ENCODE measurements at regions not wholly inside any gene's neighbourhood (a gene's known extent, or its start where the extent isn't known, plus 50 kb on each side); places are given as distances from the start of the nearest gene placed in this dataset.

GRCh38 chr3:159904455-159904854 lies 84.2 kb upstream of the IL12A start:
- DNase-seq (ENCODE audit: low spot score) = no peak

- no peak for DNase-seq (ENCODE audit: low spot score)
Measured at GRCh38 chr3:159904911-159905310, 83.7 kb upstream of the IL12A start.

DNA sequence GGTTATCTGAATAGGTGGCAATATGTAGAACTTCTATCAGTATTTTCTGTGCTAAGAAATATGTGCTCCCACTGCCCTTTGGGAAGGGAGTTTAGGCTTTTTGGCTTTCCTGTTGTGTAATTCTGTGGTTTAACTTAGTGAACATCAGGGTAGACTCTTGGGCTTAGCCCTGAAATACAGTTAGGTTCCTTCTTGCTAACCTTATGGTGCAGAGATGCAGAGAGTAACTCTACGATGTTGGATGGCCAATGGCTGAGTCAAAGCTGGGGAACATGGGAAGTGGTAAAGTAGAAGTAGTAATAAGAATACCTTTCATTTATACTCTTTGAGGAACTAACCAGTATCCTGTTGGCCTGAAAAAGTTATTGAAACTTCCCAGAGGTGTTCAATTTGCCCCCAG lies 80.8 kb upstream of the IL12A start:
- DNase-seq (ENCODE audit: low spot score) = no peak

- no peak for DNase-seq (ENCODE audit: low spot score)
Measured at GRCh38 chr3:159910991-159911663, 77.5 kb upstream of the IL12A start.

GRCh38 chr3:159911664-159912037 lies 77.0 kb upstream of the IL12A start:
- no peak for DNase-seq (ENCODE audit: low spot score)

DNA sequence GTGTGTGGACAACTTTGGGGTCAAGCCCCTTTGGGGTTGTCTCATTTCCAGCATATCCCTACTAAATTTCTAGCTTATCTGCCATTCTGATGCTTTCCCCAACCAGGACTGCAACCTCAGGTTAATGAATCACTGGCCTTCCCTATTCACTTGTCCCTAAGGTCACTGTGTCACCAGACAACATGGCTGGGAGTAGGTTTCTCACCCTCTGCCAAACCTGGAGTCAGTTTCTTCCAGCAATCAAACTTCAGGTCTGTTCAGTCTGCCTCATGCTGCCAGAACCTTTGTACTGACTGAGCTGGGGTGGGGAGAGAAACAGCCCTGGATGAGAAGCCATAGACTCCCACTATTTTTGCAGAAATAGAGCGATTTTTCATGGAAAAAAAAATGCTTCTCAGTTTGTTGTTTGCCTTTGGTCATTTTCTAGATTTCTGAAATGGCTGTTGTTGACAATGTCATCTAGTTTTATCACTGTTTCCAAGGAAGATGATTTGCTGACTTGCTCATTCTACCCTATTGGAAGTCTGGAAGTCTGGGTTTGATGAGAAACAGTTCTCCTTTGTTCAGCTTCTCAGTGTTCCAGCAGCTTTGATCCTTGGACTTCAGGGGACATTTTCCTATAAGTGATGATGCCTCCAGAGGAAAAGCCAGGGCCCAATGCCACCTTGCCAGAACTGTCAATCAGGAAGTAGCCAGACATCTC lies 74.8 kb upstream of the IL12A start:
- DNase-seq (ENCODE audit: low spot score) = no peak

DNA sequence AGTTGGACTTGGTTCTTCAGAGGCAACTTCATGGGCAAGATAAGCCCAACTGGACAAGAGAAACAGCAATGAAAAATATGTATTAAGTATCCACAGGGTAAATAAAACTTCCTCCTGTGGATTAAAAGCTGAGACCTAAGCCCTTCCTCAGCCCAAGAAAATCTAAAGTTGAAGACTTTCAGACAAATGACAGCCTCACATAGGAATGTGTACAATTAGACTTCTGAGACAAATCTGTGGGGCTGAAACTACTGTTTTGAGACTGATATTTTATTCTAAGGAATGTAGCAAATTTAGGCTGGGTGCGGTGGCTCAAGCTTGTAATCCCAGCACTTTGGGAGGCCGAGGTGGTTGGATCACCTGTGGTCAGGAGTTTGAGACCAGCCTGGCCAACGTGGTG lies 74.2 kb upstream of the IL12A start:
- DNase-seq (ENCODE audit: low spot score) = no peak

DNA sequence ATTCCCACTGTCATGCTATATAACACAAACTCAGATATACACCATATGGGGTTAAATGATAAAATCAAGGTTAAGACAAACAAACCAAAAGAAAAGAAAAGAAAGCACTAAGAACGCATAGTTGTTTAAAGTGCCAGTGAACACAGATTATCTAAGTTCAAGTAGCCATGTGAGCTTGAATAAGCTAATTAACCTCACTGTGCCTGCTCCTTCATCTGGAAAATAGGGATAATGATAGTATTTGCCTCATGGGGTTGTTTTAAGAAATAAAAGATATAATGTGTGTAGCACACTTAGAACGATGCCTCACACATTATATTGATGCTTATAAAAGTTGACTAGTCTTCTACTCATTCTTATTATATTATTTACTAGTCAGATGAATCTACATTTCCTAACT lies 72.6 kb upstream of the IL12A start:
- no peak for DNase-seq (ENCODE audit: low spot score)

- no peak for DNase-seq (ENCODE audit: low spot score)
Measured at GRCh38 chr3:159917141-159917540, 71.5 kb upstream of the IL12A start.

DNA sequence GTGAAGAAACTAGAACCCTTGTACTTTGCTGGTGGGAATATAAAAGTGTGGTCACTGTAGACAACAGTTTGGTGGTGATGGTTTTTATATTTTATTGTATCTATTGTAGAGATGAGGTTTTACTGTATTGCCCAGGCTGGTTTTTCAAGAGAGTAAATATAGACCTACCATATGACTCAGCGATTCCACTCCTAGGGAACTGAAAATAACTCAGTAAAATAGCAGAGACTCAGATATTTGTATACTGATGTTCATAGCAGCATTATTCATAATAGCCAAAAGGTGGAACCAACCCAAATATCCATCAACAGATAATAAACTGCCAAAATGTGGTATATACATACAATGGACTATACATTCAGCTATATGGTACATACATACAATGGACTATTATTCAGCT lies 68.8 kb upstream of the IL12A start:
- DNase-seq (ENCODE audit: low spot score) = no peak

- DNase-seq (ENCODE audit: low spot score) = no peak
Measured at GRCh38 chr3:159922193-159922840, 66.3 kb upstream of the IL12A start.

DNA sequence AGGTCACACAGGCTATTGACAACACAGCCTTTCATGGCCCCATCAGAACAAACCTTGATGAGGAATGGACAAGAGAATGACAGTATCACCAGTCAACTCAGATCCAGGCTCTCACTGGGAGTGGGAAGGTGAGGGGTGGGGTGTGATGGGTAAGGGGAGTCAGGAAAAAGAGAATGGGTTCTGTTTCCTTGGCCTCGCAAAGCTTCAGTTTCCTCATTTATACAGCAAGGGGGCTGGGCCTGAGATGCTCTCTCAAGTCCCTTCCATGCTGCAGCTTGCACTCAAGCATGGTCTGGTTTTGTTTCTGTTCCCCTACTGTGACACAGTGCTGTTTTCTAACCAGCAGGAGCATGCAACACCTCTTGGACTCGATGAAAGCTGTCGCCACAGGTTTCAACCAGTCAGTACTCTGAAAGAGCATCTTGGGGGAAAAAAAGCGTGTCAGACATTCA lies 65.7 kb upstream of the IL12A start:
- DNase-seq (ENCODE audit: low spot score) = no peak

DNA sequence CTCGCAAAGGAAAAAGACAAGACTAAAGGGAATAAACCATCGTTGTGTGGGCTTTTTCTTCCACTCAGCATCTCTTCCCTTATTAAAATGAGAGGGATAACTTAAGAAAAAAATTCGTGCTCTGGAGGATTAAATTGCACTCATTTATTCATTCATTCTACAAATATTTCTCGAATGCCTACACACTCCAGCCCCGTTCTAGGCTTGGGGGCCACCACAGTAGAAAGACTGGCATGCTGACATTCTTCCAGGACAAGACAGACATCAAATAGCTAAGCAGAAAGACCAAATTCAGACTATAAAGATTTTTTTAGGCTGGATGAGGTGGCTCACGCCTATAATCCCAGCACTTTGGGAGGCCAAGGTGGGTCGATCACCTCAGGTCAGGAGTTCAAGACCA lies 65.3 kb upstream of the IL12A start:
- no peak for DNase-seq (ENCODE audit: low spot score)

- no peak for DNase-seq (ENCODE audit: low spot score)
Measured at GRCh38 chr3:159923956-159924355, 64.7 kb upstream of the IL12A start.

GRCh38 chr3:159924411-159924810 lies 64.2 kb upstream of the IL12A start:
- no peak for DNase-seq (ENCODE audit: low spot score)

DNA sequence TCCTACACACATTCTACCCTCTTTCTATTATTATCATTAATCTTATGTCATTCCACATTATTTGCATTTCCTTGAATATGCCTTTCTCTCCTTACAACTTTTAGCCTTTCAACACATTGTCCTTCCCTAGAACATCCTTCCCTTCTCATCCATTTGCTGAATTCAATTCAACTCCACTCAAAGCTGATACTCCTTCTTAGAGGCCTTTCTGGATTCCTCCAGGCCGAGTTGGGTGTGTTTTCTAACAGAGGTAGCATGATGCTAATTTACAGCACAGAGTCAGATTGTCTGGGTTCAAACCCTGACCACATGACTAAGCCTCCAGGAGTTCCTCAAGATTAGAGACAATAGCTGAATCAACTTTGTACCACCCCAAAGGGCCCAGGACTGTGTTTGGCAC lies 63.4 kb upstream of the IL12A start:
- DNase-seq (ENCODE audit: low spot score) = no peak

DNA sequence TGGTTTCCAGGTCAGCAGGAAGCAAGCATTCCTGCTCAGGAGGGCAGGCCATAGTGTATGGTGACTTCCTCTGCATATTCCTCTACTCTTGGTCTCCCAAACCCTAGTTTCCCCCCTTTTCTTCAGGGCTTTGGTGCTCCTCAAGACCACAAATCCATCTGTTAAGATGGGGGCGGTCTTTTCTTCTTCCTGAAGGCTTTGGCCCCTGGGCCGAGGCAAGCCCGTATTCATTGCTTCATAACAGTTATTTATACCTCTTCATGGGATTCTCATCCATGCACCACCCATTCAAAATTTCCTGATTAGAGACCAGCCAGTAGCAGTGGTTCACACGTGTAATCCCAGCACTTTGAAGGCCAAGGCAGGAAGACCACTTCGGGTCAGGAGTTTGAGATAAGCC lies 62.1 kb upstream of the IL12A start:
- DNase-seq (ENCODE audit: low spot score) = no peak

GRCh38 chr3:159928071-159928491 lies 60.6 kb upstream of the IL12A start:
- DNase-seq (ENCODE audit: low spot score) = no peak

GRCh38 chr3:159928666-159929065 lies 60.0 kb upstream of the IL12A start:
- no peak for DNase-seq (ENCODE audit: low spot score)

GRCh38 chr3:159929171-159930141 lies 59.2 kb upstream of the IL12A start:
- no peak for DNase-seq (ENCODE audit: low spot score)

DNA sequence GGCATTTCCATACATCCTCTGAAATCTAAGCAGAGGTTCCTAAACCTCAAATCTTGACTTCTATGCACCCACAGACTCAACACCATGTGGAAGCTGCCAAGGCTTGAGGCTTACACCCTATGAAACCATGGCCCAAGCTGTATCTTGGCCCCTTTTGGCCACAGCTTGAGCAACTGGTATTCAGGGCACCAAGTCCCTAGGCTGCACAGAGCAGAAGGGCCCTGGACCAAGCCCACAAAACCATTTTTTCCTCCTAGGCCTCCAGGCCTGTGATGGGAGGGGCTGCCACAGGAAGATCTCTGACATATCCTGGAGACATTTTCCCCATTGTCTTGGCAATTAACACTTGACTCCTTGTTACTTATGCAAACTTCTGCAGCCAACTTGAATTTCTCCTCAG lies 54.4 kb upstream of the IL12A start:
- DNase-seq (ENCODE audit: low spot score) = no peak

GRCh38 chr3:159936541-159936940 lies 52.1 kb upstream of the IL12A start:
- no peak for DNase-seq (ENCODE audit: low spot score)
